Uterus (tissue), 3 donors: ENCODE measurements at regions not wholly inside any gene's neighbourhood (a gene's known extent, or its start where the extent isn't known, plus 50 kb on each side); places are given as distances from the start of the nearest gene placed in this dataset.

Experiments used
- DNase-seq, 2 donors: peaks; one replicate each; pipeline ENCODE4 v3.0.0-alpha.2; 2019 to 2020
- H3K27ac ChIP-seq, 2 donors: fragments of 200-600 bp; sonication (generic); 1 replicate in 1 of 2; 2 replicates in 1 of 2; pipeline ENCODE4 v1.5.1; 2016 to 2018
- H3K27me3 ChIP-seq, 2 donors: fragments of 200-600 bp; sonication (generic); one replicate each; pipeline ENCODE4 v1.5.1; 2018 to 2019; ENCODE audit warnings: control low read depth in 1 of 2
- H3K36me3 ChIP-seq, 2 donors: fragments of 200-600 bp; sonication (generic); one replicate each; pipeline ENCODE4 v1.5.1; 2019; ENCODE audit warnings: control low read depth in 1 of 2
- H3K4me1 ChIP-seq, 2 donors: fragments of 200-600 bp; sonication (generic); one replicate each; pipeline ENCODE4 v1.5.1; 2018 to 2019; ENCODE audit warnings: control low read depth in 1 of 2
- H3K4me3 ChIP-seq, 2 donors: fragments of 200-600 bp; sonication (generic); 1 replicate in 1 of 2; 2 replicates in 1 of 2; pipeline ENCODE4 v1.5.1; 2018 to 2019; ENCODE audit warnings: mild to moderate bottlenecking in 1 of 2
- H3K9me3 ChIP-seq, 2 donors: fragments of 200-600 bp; sonication (generic); one replicate each; pipeline ENCODE4 v1.5.1; 2019; ENCODE audit warnings: control low read depth in 1 of 2
- CTCF ChIP-seq, 4 experiments: fragments of 200-600 bp in 2 of 4; fragments of 450-650 bp in 2 of 4; sonication (generic) in 2 of 4; IDR thresholded peaks; one replicate each; pipeline ENCODE4 v1.5.1; 2016 to 2019; ENCODE audit warnings: antibody characterized with exemption in 4 of 4, mild to moderate bottlenecking in 2 of 4, moderate library complexity in 1 of 4
- POLR2A ChIP-seq, 2 donors: fragments of 450-650 bp; IDR thresholded peaks; one replicate each; pipeline ENCODE4 v1.6.1; 2016; ENCODE audit warnings: antibody characterized with exemption in 2 of 2, mild to moderate bottlenecking in 1 of 2, moderate library complexity in 1 of 2
- intact Hi-C: fragments of 100-400 bp; cut with DNase I; formaldehyde crosslinking; loops from one replicate; pipeline ENCODE4 v1.15.1; 2023; ENCODE audit warnings: low total_unique reads
- donor health status: DM: yes; HTN: yes; CAD: no.

DNA sequence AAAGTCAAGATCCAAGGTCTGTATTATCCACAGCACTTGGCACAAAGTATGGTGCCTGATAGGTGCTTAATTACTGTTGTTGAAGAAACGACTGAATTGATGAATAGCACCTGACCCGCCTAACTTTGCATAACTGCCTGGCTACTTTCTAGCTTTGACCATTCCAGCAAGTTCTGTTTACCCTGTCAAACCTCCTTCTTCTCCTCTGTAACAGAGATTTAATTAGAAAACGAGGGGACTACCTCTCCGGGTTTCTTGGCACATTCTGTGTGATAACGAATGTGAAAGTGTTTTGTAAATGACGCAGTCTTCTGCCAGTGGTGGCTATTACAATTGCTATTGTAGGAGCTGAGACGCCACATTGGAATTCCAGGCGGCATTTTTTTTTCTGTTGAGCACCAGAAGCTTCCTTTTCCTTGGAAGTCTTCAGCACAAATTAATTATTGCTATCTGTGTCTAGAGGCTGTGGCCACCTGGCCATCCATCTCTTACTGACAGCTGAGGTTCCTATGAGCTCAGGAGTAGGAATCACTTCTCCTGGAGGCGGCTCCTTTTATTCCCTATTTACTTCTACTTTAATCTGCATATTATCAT, 522.9 kb downstream of the HS3ST4 start:
- intact Hi-C loops, result no loop called here
- no peak overlapping the region for H3K4me3 ChIP-seq
- no peaks in the 10 kb centered on the region for H3K36me3 ChIP-seq
- no peak for DNase-seq
- H3K4me1 ChIP-seq, result no peaks in the 10 kb centered on the region
- H3K9me3 ChIP-seq, result no peaks in the 10 kb centered on the region
- no peak overlapping the region for H3K27ac ChIP-seq
- no peaks in the 10 kb centered on the region for H3K27me3 ChIP-seq
- TF ChIP-seq POLR2A (IDR thresholded peaks at IDR 0.05) (no peak), CTCF (IDR thresholded peaks at IDR 0.05) (no peak)

DNA sequence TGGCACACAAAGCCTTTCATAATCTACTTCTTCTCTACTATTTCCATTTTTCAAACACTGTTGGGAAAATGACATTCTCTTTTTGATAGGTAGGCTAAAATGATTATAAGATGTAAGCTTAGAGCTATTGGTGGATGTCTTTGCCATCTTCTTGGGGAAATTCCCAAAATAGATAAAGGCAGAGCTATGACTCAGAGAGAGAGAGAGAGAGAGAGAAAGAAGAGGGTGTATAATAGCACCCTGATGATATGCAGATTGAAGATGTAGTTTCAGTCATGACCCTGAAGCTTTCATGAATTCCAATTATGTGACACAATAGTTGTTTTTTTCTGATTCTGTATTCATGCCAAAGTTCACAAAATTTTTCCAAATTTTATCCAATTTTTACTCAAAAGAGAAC, 529.1 kb downstream of the HS3ST4 start:
- no peak overlapping the region for H3K4me3 ChIP-seq
- no peaks in the 10 kb centered on the region for H3K4me1 ChIP-seq
- no peak for DNase-seq
- TF ChIP-seq CTCF (IDR thresholded peaks at IDR 0.05) (no peak), POLR2A (IDR thresholded peaks at IDR 0.05) (no peak)
- no peaks in the 10 kb centered on the region for H3K27me3 ChIP-seq
- no peaks in the 10 kb centered on the region for H3K9me3 ChIP-seq
- intact Hi-C loops, result no loop called here
- H3K36me3 ChIP-seq, result no peaks in the 10 kb centered on the region
- H3K27ac ChIP-seq, result no peak overlapping the region

DNA sequence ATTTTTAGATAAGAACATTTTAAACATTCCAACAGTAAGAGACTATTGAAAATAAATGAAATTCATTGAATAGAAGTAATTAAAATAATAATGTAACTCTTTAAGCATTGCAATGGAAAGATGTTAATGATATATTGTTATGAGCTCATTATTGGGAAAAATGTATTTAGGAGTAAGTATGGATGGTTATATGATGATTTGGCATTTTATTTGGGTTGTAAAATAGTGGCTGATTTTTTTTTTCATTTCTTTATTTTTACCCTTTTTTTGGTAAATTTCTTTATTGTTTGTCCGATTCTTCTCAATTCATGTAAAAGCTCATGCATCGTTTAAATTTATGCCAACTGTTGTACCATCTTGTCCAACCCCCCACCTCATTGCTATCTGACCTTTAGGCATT, 539.9 kb downstream of the HS3ST4 start:
- Histone ChIP-seq H3K9me3 (no peaks in the 10 kb centered on the region), H3K36me3 (no peaks in the 10 kb centered on the region), H3K4me1 (no peaks in the 10 kb centered on the region), H3K27ac (no peak overlapping the region), H3K27me3 (no peaks in the 10 kb centered on the region), H3K4me3 (no peak overlapping the region)
- no peak for DNase-seq
- intact Hi-C loops, result no loop called here
- TF ChIP-seq CTCF (IDR thresholded peaks at IDR 0.05) (no peak), POLR2A (IDR thresholded peaks at IDR 0.05) (no peak)

DNA sequence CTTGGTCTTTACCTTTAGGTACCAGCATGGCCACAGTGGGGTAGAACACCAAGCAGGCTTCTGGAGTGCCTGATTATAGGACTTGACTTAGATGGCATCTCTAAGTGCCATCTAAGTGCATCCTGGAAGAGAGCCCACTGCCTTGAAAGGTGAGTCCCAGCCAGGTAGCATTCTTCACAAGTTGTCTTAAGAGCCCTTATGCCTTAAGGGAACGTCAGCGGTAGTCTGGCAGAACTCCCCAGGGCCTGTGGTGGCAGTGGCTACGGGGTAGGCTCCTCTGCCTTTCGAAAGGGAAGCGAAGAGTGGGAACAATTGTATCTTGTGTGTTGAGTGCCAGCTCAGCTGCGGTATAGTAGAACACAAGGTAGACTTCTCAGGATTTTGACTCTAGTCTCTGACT, 549.0 kb downstream of the HS3ST4 start:
- TF ChIP-seq CTCF (IDR thresholded peaks at IDR 0.05) (no peak), POLR2A (IDR thresholded peaks at IDR 0.05) (no peak)
- DNase-seq, result no peak
- Histone ChIP-seq H3K9me3 (no peaks in the 10 kb centered on the region), H3K4me1 (no peaks in the 10 kb centered on the region), H3K36me3 (no peaks in the 10 kb centered on the region), H3K4me3 (no peak overlapping the region), H3K27ac (no peak overlapping the region), H3K27me3 (no peaks in the 10 kb centered on the region)
- intact Hi-C loops, result no loop called here

DNA sequence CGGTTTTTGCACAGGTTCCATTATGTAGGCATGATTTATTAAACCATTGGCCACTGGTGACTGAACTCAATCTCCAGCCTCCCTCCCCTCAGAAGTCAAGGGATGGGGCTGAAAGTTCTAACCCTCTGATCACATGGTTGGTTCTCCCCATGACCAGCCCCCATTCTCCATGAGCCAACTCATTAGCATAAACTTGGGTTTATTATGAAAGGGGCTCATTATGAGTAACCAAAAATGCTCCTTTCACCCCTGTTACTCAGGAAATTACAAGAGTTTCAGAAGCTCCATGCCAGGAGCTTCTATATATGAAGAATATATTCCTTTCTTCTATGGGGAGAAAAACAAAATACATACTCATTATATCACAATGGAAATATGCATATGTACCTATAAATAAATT, 555.3 kb downstream of the HS3ST4 start:
- Histone ChIP-seq H3K27me3 (no peaks in the 10 kb centered on the region), H3K36me3 (no peaks in the 10 kb centered on the region), H3K27ac (no peak overlapping the region), H3K4me3 (no peak overlapping the region), H3K4me1 (no peaks in the 10 kb centered on the region), H3K9me3 (no peaks in the 10 kb centered on the region)
- TF ChIP-seq POLR2A (IDR thresholded peaks at IDR 0.05), result no peak
- TF ChIP-seq CTCF (IDR thresholded peaks at IDR 0.05), result no peak
- no peak for DNase-seq
- intact Hi-C loops, result no loop called here
